HG03025 (cell line): ENCODE measurements at regions not wholly inside any gene's neighbourhood (a gene's known extent, or its start where the extent isn't known, plus 50 kb on each side); places are given as distances from the start of the nearest gene placed in this dataset.

ENCODE experiments used
- ATAC-seq: cut with Tn5 transposase; IDR thresholded peaks from one replicate; pipeline ENCODE4 v1.9.1; 2021; ENCODE audit warnings: mild to moderate bottlenecking, moderate library complexity; ENCODE audit not compliant: unreplicated experiment, low FRiP score

GRCh38 chr9:120030847-120031246, 549.1 kb downstream of the CDK5RAP2 start:
- no peak for ATAC-seq

DNA sequence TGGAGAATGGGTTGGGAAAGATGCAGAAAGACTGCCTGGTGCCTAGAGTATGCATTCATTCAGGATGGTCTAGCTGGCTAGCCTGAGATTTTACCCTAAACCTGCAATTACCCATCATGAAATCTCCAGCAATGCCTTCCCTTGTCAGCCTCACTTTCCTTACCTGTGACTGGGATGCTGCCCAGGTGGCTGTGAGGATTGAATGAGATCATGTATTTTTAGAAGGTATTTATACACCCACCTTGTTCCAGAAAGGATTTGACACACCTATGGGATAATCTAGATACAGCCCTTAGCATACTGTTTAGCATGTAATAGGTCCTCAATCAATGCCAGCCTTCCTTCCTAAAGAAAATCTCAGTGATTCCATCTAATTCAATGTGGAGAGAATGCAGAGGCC, 561.4 kb downstream of the CDK5RAP2 start:
- no peak for ATAC-seq

GRCh38 chr9:120018037-120018436, 561.9 kb downstream of the CDK5RAP2 start:
- no peak for ATAC-seq

DNA sequence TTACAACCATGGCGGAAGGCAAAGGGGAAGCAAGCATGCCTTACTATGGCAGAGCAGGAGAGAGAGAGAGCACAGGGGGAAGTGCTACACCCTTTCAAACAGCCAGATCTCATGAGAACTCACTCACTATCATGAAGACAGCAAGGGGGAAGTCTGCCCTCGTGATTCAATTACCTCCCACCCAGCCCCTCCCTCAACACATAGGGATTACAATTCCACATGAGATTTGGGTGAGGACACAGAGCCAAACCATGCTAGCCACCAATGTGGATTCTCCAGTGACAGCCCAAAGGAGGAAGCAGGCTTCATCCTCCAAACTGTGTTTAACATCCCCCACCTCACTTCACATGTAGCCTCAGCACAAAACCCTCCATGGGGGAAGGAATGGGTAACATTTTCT, 563.7 kb downstream of the CDK5RAP2 start:
- no peak for ATAC-seq

GRCh38 chr9:120014796-120015195, 565.2 kb downstream of the CDK5RAP2 start:
- ATAC-seq: no peak

- ATAC-seq: no peak
Measured at GRCh38 chr9:120009856-120010255, 570.1 kb downstream of the CDK5RAP2 start.

DNA sequence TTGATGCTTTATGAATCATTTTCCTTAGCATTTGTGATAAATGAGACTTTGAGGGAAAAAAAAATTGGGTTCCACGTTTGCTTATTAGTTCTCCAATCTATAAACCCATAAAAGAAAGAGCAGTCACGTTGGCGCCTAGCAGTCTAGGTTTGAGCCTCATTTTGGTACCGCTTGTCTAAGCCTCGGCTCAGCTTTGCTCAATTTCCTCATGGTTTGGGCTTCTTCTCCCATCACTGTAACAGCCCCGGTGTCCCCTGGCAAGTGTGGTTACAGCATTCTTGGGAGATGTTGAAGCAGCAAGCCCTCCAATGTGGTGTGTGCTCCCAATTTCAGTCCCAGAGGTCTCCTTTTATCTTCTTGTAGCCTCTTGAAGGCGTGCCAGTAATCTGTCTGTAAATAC, 578.4 kb downstream of the CDK5RAP2 start:
- no peak for ATAC-seq

GRCh38 chr9:119998614-119999013, 581.4 kb downstream of the CDK5RAP2 start:
- ATAC-seq: no peak

DNA sequence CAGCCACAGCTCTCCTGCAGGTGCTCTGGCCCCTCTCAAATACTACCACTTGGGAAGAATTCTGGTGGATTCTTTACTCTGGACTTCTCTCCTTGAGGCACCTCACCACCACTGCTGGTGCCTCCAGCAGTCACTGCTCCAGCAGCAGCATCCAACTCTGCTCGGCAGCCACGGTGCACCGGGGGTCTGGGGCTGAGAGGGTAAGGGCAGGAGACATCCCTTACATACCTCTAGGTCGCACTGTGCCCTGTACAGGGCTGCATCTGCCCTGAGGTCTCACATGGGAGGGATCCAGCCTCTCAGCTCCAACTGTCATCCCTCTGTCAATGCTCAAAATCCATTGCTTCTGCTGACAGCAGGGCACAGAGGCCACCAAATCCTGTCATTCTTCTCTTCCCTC, 588.2 kb downstream of the CDK5RAP2 start:
- ATAC-seq: no peak

GRCh38 chr9:119986713-119987112, 593.3 kb downstream of the CDK5RAP2 start:
- no peak for ATAC-seq

GRCh38 chr9:119986205-119986604, 593.8 kb downstream of the CDK5RAP2 start:
- no peak for ATAC-seq

- ATAC-seq: no peak
Measured at GRCh38 chr9:119974026-119974425, 604.8 kb upstream of the BRINP1 start.

DNA sequence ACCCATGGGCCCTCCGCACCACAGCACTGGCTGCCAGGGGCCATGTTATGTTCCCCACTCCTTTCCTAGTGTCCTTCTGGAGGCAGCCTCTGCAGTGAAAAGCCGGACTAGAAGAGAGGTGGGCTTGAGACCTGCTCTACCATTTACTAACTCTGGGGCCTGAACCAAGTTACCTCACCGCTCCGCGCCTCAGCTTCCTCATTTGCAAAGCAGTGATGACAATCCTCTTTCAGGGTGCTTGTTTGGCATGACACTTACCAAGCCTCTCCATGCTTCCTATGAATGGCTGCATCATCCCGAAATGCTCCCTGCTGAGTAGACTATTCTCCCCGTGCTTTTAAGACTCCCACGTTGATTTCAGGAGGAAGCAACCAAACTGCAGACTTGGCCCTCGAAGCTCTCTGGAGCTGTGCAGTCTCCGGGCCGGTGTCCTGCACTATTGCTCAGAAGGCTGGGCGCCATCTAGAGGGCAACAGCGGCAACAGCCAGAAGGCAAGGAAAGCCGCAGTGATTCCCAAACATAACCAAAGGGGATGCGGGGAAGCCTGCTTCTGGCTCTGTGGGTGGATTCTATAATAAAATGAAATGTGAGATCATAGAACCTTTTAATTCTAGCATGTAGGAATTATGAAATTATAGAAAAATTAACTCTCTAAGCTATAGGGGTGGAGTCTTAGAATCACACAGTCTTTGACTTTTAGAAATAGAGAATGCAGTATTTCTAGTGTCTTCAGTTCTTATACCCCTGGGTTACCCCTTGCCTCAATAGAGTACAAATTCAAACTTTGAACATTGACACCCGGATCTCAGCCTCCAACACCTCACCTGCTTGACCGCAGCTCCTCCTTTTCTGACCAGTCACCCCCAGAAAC, 599.8 kb upstream of the BRINP1 start:
- ATAC-seq: no peak

DNA sequence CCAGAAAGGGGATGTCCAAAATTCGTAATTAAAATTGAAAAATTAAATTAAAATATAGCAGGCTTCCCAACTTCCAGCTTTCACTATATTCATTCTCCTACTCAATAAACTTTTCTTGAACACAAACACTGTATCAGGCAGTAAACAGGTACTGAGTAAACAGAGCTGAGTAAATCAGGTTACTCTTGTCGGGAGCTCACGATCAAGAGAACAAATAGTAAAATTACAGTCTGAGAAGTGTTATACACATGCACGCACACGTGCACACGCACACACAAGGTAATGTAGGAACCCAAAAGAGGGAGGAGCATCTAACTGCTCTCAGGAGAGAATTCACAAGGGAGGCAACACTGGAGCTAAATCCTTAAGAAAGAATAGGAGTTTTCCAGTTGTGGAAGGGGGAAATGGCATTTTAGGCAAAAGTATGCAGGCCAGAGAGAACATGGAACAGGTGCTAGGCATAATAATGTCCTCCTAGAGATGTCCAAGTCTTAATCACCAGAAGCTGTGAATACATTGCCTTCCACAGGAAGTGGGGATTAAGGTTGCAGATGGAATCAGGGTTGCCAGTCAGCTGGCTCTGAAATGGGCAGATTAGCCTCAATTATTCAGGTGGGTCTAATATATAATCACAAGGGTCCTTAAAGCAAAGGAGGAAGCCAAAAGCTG, 598.8 kb upstream of the BRINP1 start:
- no peak for ATAC-seq

DNA sequence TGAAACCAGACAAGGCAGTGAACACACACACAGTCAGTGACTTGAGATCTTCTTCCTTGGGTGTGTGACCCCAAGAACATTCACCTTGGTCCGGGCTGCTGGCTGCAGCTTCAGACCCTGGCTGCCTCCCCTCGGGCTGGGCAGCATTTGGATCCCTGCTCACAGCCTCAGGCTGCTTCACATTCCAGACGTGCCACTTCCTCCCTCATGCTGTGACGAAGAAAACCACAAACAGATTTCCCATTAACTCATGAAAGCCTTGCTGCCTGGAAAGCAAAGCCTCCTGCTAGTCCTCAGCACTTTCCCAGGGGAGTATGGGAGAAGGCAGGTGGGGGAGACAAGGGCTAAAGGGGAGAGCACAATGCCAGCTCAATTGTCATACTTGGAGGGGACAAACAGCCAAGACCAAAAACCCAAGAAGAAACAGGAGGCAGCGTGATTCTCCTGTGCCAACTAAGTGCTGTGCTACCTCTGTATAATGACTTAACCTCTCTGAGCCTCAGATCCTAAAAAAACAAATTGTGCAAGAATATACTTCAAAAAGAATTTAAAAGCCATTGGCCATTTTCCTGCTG, 594.6 kb upstream of the BRINP1 start:
- ATAC-seq: no peak

DNA sequence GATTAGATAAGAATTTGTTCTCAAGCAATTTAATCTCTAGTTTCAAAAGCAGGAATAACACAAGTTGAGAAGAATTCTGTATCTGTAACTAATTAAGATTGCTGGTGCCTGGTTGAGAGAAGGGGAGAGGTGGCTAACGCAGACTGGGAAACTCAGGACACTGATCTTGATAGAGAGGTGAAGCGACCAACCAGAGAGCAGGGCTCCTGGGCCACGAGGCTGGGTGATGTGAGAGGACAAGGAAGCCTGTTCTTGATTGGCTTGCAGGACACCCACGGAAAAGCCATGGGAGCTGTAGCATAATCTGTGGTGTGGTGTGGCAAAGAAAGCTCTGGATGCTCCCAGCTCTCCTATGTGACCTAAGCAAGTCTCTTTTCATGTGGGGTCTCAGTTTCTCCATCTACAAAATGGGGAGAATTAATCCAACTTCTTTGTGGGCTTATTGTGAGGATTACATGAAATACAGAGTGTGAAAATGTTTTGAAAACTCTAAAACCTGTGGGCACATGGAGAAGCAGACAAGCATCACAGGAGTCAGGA, 594.1 kb upstream of the BRINP1 start:
- ATAC-seq: no peak

GRCh38 chr9:119961774-119962424, 592.7 kb upstream of the BRINP1 start:
- no peak for ATAC-seq

DNA sequence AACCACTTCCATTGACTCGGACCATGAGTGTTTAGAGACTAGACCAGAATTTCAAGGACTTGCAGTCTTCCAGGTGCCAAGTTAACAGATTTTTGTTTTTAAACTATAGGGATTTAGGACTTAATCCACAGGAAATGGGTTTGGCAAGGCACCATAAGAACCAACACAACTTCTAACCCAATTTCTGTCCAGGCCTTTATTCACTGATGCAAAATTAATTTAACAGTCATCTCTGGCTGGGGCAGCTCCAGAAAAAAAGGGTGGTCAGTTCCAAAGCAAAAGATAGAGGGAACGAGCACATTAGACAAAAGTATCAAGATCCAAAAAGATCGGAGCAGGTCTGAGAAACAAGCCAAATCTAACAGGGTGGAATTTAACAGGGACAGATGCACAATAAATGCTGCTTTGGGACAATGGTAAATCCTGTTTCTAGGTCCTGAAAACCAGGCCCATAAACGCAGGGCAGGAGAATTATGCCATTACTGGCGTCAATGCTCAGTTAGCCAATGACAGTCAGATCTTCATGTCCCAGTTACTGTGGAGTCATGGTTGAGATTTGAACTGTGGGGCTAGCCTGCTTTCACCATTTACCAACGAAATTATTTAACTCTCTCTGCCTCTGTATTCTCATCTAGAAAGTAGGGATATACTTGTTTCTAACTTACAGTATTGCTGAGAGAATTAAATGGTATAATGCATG, 590.8 kb upstream of the BRINP1 start:
- ATAC-seq: no peak

- ATAC-seq: no peak
Measured at GRCh38 chr9:119956111-119956510, 586.9 kb upstream of the BRINP1 start.

DNA sequence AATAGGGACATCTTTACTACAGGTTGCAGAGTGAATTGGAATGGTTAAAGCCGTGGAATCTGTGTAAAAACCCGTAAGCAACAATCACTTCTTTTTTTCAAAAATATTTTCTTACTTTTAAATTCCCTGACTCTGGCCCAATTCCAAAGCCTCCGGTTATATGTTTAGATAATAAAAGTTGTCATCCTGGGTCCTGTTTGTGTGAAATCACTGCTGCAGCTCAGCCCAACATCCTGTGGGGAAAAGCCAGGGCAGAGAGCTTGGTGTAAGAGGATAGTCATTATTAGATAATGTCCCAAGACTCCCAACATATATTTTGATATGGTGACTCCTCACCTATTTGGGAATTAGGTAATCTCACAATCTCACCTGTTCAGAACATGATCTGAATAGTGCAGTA, 586.0 kb upstream of the BRINP1 start:
- no peak for ATAC-seq
